Mesendoderm (in vitro differentiated cells): ENCODE measurements at regions not wholly inside any gene's neighbourhood (a gene's known extent, or its start where the extent isn't known, plus 50 kb on each side); places are given as distances from the start of the nearest gene placed in this dataset.
"Not testable (repeated sequence)": the region's sequence is repeated elsewhere in the genome, so short reads cannot be mapped to it uniquely, and the experiment has no call there.

Source experiments
- DNase-seq: peaks from one replicate; pipeline ENCODE4 v3.0.0; 2013
- H2AK5ac ChIP-seq: 2 replicates; pipeline ENCODE4 v1.6.1; 2013; ENCODE audit warnings: low read length, inconsistent platforms
- H2BK120ac ChIP-seq: 2 replicates; pipeline ENCODE4 v1.6.1; 2013; ENCODE audit warnings: low read depth, mild to moderate bottlenecking, low read length, moderate library complexity, mixed read lengths
- H2BK15ac ChIP-seq: replicated peaks from 2 replicates; pipeline ENCODE4 v1.6.1; 2013; ENCODE audit warnings: low read depth, mild to moderate bottlenecking, moderate library complexity
- H2BK5ac ChIP-seq: 2 replicates; pipeline ENCODE4 v1.6.1; 2013; ENCODE audit warnings: low read length, inconsistent platforms
- H3K18ac ChIP-seq: 2 replicates; pipeline ENCODE4 v1.6.1; 2013; ENCODE audit warnings: mild to moderate bottlenecking, low read length, mixed read lengths
- H3K23ac ChIP-seq: one replicate; pipeline ENCODE4 v1.6.1; 2013; ENCODE audit warnings: low read length
- H3K27ac ChIP-seq: 2 replicates; pipeline ENCODE4 v1.5.1; 2013; ENCODE audit warnings: low read depth, mild to moderate bottlenecking, inconsistent platforms, low read length, moderate library complexity
- H3K27me3 ChIP-seq: 2 replicates; pipeline ENCODE4 v1.6.1; 2013; ENCODE audit warnings: low read length, control low read depth, mild to moderate bottlenecking, inconsistent platforms; ENCODE audit not compliant: insufficient read depth, poor library complexity
- H3K36me3 ChIP-seq: 2 replicates; pipeline ENCODE4 v1.6.1; 2013; ENCODE audit warnings: low read length, inconsistent platforms; ENCODE audit not compliant: control insufficient read depth, insufficient read depth
- H3K4ac ChIP-seq: one replicate; pipeline ENCODE4 v1.6.1; 2013; ENCODE audit warnings: low read depth, mild to moderate bottlenecking, low read length, moderate library complexity
- H3K4me1 ChIP-seq: 2 replicates; pipeline ENCODE4 v1.6.1; 2013; ENCODE audit warnings: low read depth, low read length, inconsistent platforms; ENCODE audit not compliant: control insufficient read depth
- H3K4me2 ChIP-seq: 2 replicates; pipeline ENCODE4 v1.6.1; 2013; ENCODE audit warnings: low read length
- H3K4me3 ChIP-seq: 2 replicates; pipeline ENCODE4 v1.5.1; 2013; ENCODE audit warnings: mild to moderate bottlenecking, low read length
- H3K56ac ChIP-seq: one replicate; pipeline ENCODE4 v1.6.1; 2013; ENCODE audit warnings: low read length
- H3K79me1 ChIP-seq: 2 replicates; pipeline ENCODE4 v1.6.1; 2013; ENCODE audit warnings: low read length, inconsistent platforms
- H3K79me2 ChIP-seq: 2 replicates; pipeline ENCODE4 v1.6.1; 2013; ENCODE audit warnings: mild to moderate bottlenecking, low read length; ENCODE audit not compliant: control insufficient read depth, insufficient read depth
- H3K9ac ChIP-seq: 2 replicates; pipeline ENCODE4 v1.6.1; 2013; ENCODE audit warnings: low read length, inconsistent platforms
- H4K5ac ChIP-seq: one replicate; pipeline ENCODE4 v1.6.1; 2013; ENCODE audit warnings: low read length
- H4K8ac ChIP-seq: one replicate; pipeline ENCODE4 v1.6.1; 2013; ENCODE audit warnings: low read depth, mild to moderate bottlenecking, control low read depth, low read length, moderate library complexity
- WGBS: extraction: QIAGEN DNeasy Blood & Tissue Kit; methylation state at CpG from one replicate; pipeline ENCODE4 v1.1.7; 2013; ENCODE audit warnings: low lambda C conversion rate, missing lambda C conversion rate; ENCODE audit not compliant: insufficient coverage; ENCODE audit errors: extremely low coverage; 5-methylcytosine and 5-hydroxymethylcytosine counted together

DNA sequence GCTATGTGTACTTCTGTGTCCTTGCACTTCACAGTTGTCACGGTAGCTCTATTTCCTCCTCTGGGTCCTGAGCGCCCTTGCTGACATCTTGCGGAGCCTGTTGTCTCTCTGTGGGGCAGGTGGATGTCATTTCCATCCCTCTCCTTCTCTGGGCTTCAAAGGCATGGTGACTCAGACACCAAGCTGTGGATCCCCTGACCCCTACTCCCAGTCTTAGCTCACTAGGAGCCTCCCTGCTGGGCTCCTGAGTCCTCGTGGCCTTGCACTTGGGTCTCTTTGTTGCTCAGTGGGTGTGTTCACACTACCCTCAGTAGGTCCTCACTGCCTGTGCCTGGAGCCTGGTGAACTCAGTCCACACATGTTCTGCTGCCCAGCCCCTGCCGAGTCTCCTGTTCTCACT is 100.3 kb upstream of the PAX2 start:
- no CpG with 5 or more reads among the region's 5 CpGs for WGBS
- no peak overlapping the region for H3K56ac ChIP-seq

GRCh38 chr10:100645613-100646392 is 99.6 kb upstream of the PAX2 start:
- no peak for DNase-seq
- Histone ChIP-seq H3K56ac (no peak overlapping the region), H4K8ac (no peak overlapping the region), H2BK120ac (no peak overlapping the region), H3K79me2 (no peaks in the 10 kb centered on the region), H3K4me3 (no peak overlapping the region), H2BK5ac (no peak overlapping the region), H3K27me3 (no peaks in the 10 kb centered on the region), H3K9ac (no peak overlapping the region), H3K4me1 (peaks cover 8% of the 10 kb centered on the region), H3K4ac (no peak overlapping the region), H2AK5ac (no peak overlapping the region), H3K27ac (no peak overlapping the region), H3K23ac (no peak overlapping the region), H3K4me2 (no peak overlapping the region), H4K5ac (no peak overlapping the region), H3K79me1 (no peaks in the 10 kb centered on the region), H3K36me3 (no peaks in the 10 kb centered on the region), H3K18ac (no peak overlapping the region), H2BK15ac (no peak overlapping the region)
- WGBS: no CpG with 5 or more reads among the region's 12 CpGs

More for the DNA sequence above, 100.3 kb upstream of the PAX2 start:
- no peak overlapping the region for H4K5ac ChIP-seq
- no peak overlapping the region for H4K8ac ChIP-seq
- H3K9ac ChIP-seq: no peak overlapping the region
- no peaks in the 10 kb centered on the region for H3K79me1 ChIP-seq
- H3K23ac ChIP-seq: no peak overlapping the region
- no peak overlapping the region for H2BK120ac ChIP-seq
- H2BK15ac ChIP-seq: no peak overlapping the region
- H3K36me3 ChIP-seq: no peaks in the 10 kb centered on the region
- no peaks in the 10 kb centered on the region for H3K27me3 ChIP-seq
- H3K79me2 ChIP-seq: no peaks in the 10 kb centered on the region
- DNase-seq: peak; percentile 15
- H3K4me2 ChIP-seq: no peak overlapping the region
- H3K18ac ChIP-seq: no peak overlapping the region
- H2BK5ac ChIP-seq: no peak overlapping the region
- no peak overlapping the region for H3K4me3 ChIP-seq
- H3K4ac ChIP-seq: no peak overlapping the region
- H3K4me1 ChIP-seq: peaks cover 8% of the 10 kb centered on the region
- no peak overlapping the region for H3K27ac ChIP-seq
- H2AK5ac ChIP-seq: no peak overlapping the region

DNA sequence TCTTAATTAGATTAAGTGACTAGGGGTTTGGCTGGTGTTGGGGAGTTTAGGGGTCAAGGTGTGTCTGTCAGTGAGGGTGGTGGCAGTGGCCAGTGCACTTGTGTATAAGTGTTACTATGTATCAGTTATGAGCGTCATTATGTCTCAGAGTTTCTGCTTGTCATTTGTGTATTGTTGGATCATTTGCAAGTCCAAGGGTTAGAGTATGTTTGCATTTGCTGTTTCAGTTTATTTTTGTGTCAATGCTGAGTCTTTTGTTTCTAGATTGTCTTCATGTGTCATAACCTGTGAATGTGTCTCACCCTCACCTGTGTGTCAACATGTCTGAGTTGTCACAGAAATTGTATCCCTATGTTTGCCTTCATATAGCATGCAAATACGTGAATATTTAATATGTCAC is 97.5 kb upstream of the PAX2 start:
- H2BK15ac ChIP-seq: no peak overlapping the region
- no peaks in the 10 kb centered on the region for H3K79me2 ChIP-seq
- H3K4me1 ChIP-seq: peaks cover 6% of the 10 kb centered on the region
- H3K23ac ChIP-seq: no peak overlapping the region
- no peaks in the 10 kb centered on the region for H3K27me3 ChIP-seq
- WGBS: no CpG with 5 or more reads among the region's 2 CpGs
- no peak overlapping the region for H3K27ac ChIP-seq
- no peak overlapping the region for H3K9ac ChIP-seq
- no peaks in the 10 kb centered on the region for H3K79me1 ChIP-seq
- DNase-seq: no peak
- H3K4me2 ChIP-seq: no peak overlapping the region
- H3K18ac ChIP-seq: no peak overlapping the region
- no peak overlapping the region for H4K8ac ChIP-seq
- no peak overlapping the region for H3K4me3 ChIP-seq
- H2BK120ac ChIP-seq: no peak overlapping the region
- H2BK5ac ChIP-seq: no peak overlapping the region
- H3K36me3 ChIP-seq: no peaks in the 10 kb centered on the region
- H3K4ac ChIP-seq: no peak overlapping the region
- no peak overlapping the region for H4K5ac ChIP-seq
- no peak overlapping the region for H3K56ac ChIP-seq
- no peak overlapping the region for H2AK5ac ChIP-seq

GRCh38 chr10:100650693-100651092 is 94.7 kb upstream of the PAX2 start:
- Histone ChIP-seq H4K5ac (no peak overlapping the region), H3K4me2 (no peak overlapping the region), H2BK15ac (no peak overlapping the region), H2AK5ac (no peak overlapping the region), H3K4ac (no peak overlapping the region), H4K8ac (no peak overlapping the region), H3K23ac (no peak overlapping the region), H3K9ac (no peak overlapping the region), H3K56ac (no peak overlapping the region), H3K79me2 (no peaks in the 10 kb centered on the region), H3K4me3 (no peak overlapping the region), H3K4me1 (peaks cover 6% of the 10 kb centered on the region), H2BK5ac (no peak overlapping the region), H3K79me1 (no peaks in the 10 kb centered on the region), H3K27ac (no peak overlapping the region), H3K18ac (no peak overlapping the region), H3K36me3 (no peaks in the 10 kb centered on the region), H3K27me3 (no peaks in the 10 kb centered on the region), H2BK120ac (no peak overlapping the region)
- no CpG with 5 or more reads among the region's 7 CpGs for WGBS
- no peak for DNase-seq

DNA sequence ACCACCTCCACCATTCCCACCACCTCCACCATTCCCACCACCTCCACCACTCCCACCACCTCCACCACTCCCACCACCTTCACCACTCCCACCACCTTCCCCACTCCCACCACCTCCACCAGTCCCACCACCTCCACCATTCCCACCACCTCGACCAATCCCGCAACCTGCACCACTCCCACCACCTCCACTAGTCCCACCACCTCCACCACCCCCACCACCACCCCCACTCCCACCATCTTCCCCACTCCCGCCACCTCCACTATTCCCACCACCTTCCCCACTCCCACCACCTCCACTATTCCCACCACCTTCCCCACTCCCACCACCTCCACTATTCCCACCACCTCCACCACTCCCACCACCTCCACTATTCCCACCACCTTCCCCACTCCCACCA is 94.3 kb upstream of the PAX2 start:
- H3K9ac ChIP-seq, H3K79me2 ChIP-seq, H3K27me3 ChIP-seq, H3K18ac ChIP-seq, H3K4me3 ChIP-seq, H3K56ac ChIP-seq, H3K36me3 ChIP-seq, H4K8ac ChIP-seq, DNase-seq, H4K5ac ChIP-seq, H2AK5ac ChIP-seq, H2BK15ac ChIP-seq, H3K23ac ChIP-seq, H2BK5ac ChIP-seq, H3K4me2 ChIP-seq, H2BK120ac ChIP-seq, H3K4me1 ChIP-seq, H3K4ac ChIP-seq, H3K79me1 ChIP-seq, H3K27ac ChIP-seq: not testable (repeated sequence)
- WGBS: no CpG with 5 or more reads among the region's 3 CpGs

GRCh38 chr10:100651916-100652315 is 93.5 kb upstream of the PAX2 start:
- peaks cover under 1% of the 10 kb centered on the region for H3K27me3 ChIP-seq
- no peak overlapping the region for H4K8ac ChIP-seq
- H3K79me2 ChIP-seq: no peaks in the 10 kb centered on the region
- no peak overlapping the region for H3K4ac ChIP-seq
- no peak overlapping the region for H2BK15ac ChIP-seq
- H3K4me3 ChIP-seq: no peak overlapping the region
- WGBS: no CpG with 5 or more reads among the region's 6 CpGs
- H3K18ac ChIP-seq: no peak overlapping the region
- H4K5ac ChIP-seq: no peak overlapping the region
- H3K79me1 ChIP-seq: no peaks in the 10 kb centered on the region
- H3K9ac ChIP-seq: no peak overlapping the region
- H3K56ac ChIP-seq: no peak overlapping the region
- no peak overlapping the region for H2BK5ac ChIP-seq
- H2AK5ac ChIP-seq: no peak overlapping the region
- peaks cover 6% of the 10 kb centered on the region for H3K4me1 ChIP-seq
- H2BK120ac ChIP-seq: no peak overlapping the region
- no peak overlapping the region for H3K4me2 ChIP-seq
- H3K36me3 ChIP-seq: no peaks in the 10 kb centered on the region
- no peak overlapping the region for H3K23ac ChIP-seq
- H3K27ac ChIP-seq: no peak overlapping the region
- no peak for DNase-seq
